Islet of Langerhans (tissue), 1 donor: ENCODE measurements at regions not wholly inside any gene's neighbourhood (a gene's known extent, or its start where the extent isn't known, plus 50 kb on each side); places are given as distances from the start of the nearest gene placed in this dataset.

Experiments
- FAIRE-seq: peaks from one replicate; lab custom pipeline; 2011; peaks lifted over from hg19 to GRCh38; lab: Jason Lieb, UNC

GRCh38 chr10:58140691-58141347 is 126.9 kb downstream of the IPMK start:
- no peak for FAIRE-seq

GRCh38 chr10:58140054-58140453 is 127.6 kb downstream of the IPMK start:
- FAIRE-seq, result no peak

- no peak for FAIRE-seq
These were observed 129.9 kb downstream of the IPMK start for GRCh38 chr10:58137813-58138212.

GRCh38 chr10:58115218-58116050 is 152.3 kb downstream of the IPMK start:
- no peak for FAIRE-seq

GRCh38 chr10:58109731-58110130 is 158.0 kb downstream of the IPMK start:
- no peak for FAIRE-seq

- no peak for FAIRE-seq
These were observed 160.2 kb downstream of the IPMK start for GRCh38 chr10:58107506-58107905.

- no peak for FAIRE-seq
These were observed 161.3 kb downstream of the IPMK start for GRCh38 chr10:58106211-58107035.

- FAIRE-seq, result no peak
These were observed 163.3 kb downstream of the IPMK start for GRCh38 chr10:58104351-58104751.

- FAIRE-seq, result no peak
These were observed 164.8 kb downstream of the IPMK start for GRCh38 chr10:58102897-58103296.

- FAIRE-seq, result no peak
These were observed 166.0 kb downstream of the IPMK start for GRCh38 chr10:58101682-58102081.

- no peak for FAIRE-seq
These were observed 172.5 kb downstream of the IPMK start for GRCh38 chr10:58094985-58095718.

GRCh38 chr10:58091886-58092285 is 175.8 kb downstream of the IPMK start:
- FAIRE-seq, result no peak

- FAIRE-seq, result no peak
These were observed 178.0 kb downstream of the IPMK start for GRCh38 chr10:58089739-58090138.

- no peak for FAIRE-seq
These were observed 179.8 kb downstream of the IPMK start for GRCh38 chr10:58087896-58088295.

GRCh38 chr10:58086763-58087150 is 180.9 kb downstream of the IPMK start:
- no peak for FAIRE-seq

- no peak for FAIRE-seq
These were observed 181.4 kb downstream of the IPMK start for GRCh38 chr10:58086144-58086762.

GRCh38 chr10:58082248-58082647 is 185.4 kb downstream of the IPMK start:
- no peak for FAIRE-seq

GRCh38 chr10:58081353-58081752 is 186.3 kb downstream of the IPMK start:
- FAIRE-seq, result no peak

- FAIRE-seq, result no peak
These were observed 188.2 kb downstream of the IPMK start for GRCh38 chr10:58079461-58079860.

GRCh38 chr10:58072634-58073033 is 195.1 kb downstream of the IPMK start:
- no peak for FAIRE-seq

GRCh38 chr10:58070956-58071355 is 196.7 kb downstream of the IPMK start:
- FAIRE-seq, result no peak

- no peak for FAIRE-seq
These were observed 198.9 kb downstream of the IPMK start for GRCh38 chr10:58068809-58069208.
